ENCODE measurements at regions not wholly inside any gene's neighbourhood (a gene's known extent, or its start where the extent isn't known, plus 50 kb on each side); places are given as distances from the start of the nearest gene placed in this dataset.
A peak's percentile ranks its signal among the peaks of the same experiment; 100 is the strongest.

GRCh38 chr16:85428168-85428898 is 184.8 kb upstream of the GSE1 start:
- no peak overlapping the region for H3K4me3 ChIP-seq
- ATAC-seq (peak in 3 of 4 donors; percentile 38 to 59 (median 49)), DNase-seq (peak; percentile 17 to 75 (median 49)), FAIRE-seq (no peak)
- H3K4me1 ChIP-seq, result peaks cover under 1 to 14% (median 11%) of the 10 kb centered on the region in 3 donors
- WGBS, 2 donors, result 53 to 54% methylated on average over 17 of the region's 17 CpGs
- H3K27ac ChIP-seq, result no peak overlapping the region
- H3K9me3 ChIP-seq, result no peaks in the 10 kb centered on the region
- no peaks in the 10 kb centered on the region for H3K27me3 ChIP-seq
- no peaks in the 10 kb centered on the region for H3K36me3 ChIP-seq
- intact Hi-C loops (cut with DNase I), result no loop called here
- TF ChIP-seq CTCF (IDR thresholded peaks at IDR 0.05), result peak in 3 of 4 donors; percentile 16 to 38 (median 37)

DNA sequence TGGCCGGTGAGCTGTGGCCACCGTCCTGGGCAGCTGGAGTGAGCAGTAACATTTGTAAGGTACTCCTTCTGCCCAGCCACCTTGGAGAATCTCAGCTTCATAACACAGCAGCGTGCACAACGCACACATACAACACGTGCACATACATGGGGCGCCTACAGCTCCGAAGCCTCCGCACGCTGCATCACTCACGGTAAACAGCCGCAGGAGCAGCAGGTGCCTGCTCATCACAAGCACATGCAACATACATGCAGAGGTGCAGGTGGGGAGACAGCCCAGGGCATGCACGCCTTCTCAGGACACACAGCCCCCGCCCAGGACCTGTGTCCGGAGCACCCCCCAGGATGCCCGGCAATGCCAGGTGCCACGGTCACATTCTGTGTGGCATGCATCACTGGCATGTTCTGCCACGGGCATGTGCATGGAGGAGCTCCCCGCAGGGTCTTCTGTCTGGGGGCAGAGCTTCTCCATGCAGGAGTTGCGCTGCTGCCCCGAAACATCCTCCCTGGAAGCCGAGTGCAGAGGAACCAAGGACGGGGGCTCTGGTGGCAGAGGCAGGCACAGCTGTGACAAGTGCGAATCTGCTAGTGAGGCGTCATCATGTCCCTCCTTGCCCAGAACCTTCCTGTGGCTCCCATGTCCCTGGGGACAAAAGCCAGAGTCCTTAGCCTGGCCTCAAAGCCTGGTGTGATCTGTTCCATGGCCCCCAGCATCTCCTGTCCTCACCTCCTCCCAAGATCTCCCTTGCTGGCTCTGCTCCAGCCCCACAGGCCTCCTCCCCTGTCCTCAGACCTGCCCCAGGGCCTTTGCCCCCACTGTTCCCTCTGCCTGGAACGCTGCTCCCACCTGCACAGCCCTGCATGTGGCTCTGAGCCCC is 184.0 kb upstream of the GSE1 start:
- Histone ChIP-seq H3K9me3 (no peaks in the 10 kb centered on the region), H3K4me3 (no peak overlapping the region), H3K27ac (no peak overlapping the region), H3K27me3 (no peaks in the 10 kb centered on the region), H3K36me3 (no peaks in the 10 kb centered on the region), H3K4me1 (peaks cover 0 to 9% (median 6%) of the 10 kb centered on the region in 3 donors)
- intact Hi-C loops (cut with DNase I), result no loop called here
- no peak for TF ChIP-seq CTCF (IDR thresholded peaks at IDR 0.05)
- FAIRE-seq (no peak), ATAC-seq (no peak), DNase-seq (peak; percentile 2 to 70 (median 26))
- 94% methylated on average over 25 of the region's 25 CpGs for WGBS, 2 donors

DNA sequence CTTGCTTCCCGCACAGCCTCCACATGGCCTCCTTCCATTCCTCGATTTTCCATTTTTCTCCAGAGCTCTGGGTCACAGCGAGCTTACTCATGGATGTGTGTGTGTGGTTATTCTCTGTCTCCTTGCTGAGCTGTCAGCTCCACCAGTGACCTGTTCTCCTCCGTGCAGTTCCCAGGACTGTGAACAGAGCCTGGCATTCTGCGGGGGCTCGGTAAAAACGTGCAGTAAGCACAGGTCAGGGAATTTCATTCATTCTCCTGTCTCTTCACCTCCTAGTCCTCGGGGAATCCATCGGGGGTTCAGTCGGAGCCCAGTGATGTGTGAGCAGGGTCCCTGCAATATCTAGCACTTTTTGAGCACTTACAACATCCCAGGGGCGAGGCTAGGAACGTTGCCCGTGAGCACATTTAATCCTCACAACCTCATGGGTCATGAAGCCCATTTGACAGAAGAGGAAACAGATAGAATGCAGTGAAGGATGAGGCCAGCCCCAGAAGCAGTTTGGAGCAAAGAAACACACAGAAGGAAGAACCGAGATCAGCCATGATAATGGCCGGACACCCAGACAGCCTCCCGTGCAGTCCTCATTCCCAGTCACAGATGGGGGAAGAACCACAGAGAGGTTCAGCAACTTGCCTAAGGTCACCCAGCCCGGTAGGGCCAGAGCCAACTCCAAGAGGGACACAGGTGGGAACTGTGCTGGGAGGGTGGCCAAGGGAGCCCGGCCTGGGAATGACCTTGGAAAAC is 183.2 kb upstream of the GSE1 start:
- WGBS, 2 donors, result 67 to 72% methylated on average over 18 of the region's 18 CpGs
- no peak for TF ChIP-seq CTCF (IDR thresholded peaks at IDR 0.05)
- ATAC-seq (peak in 2 of 4 donors; percentile 74 to 83), FAIRE-seq (no peak), DNase-seq (peak in 4 of 6 donors; percentile 10 to 56 (median 24))
- Histone ChIP-seq H3K27ac (no peak overlapping the region), H3K4me1 (peaks cover 0 to 1% (median under 1%) of the 10 kb centered on the region in 3 donors), H3K9me3 (no peaks in the 10 kb centered on the region), H3K27me3 (no peaks in the 10 kb centered on the region), H3K4me3 (no peak overlapping the region), H3K36me3 (no peaks in the 10 kb centered on the region)
- intact Hi-C loops (cut with DNase I), result loop anchor here in 1 of 3 donors (10.0 kb wide), 1 partner anchor 175 kb away; no protein-coding TSS in a partner anchor

DNA sequence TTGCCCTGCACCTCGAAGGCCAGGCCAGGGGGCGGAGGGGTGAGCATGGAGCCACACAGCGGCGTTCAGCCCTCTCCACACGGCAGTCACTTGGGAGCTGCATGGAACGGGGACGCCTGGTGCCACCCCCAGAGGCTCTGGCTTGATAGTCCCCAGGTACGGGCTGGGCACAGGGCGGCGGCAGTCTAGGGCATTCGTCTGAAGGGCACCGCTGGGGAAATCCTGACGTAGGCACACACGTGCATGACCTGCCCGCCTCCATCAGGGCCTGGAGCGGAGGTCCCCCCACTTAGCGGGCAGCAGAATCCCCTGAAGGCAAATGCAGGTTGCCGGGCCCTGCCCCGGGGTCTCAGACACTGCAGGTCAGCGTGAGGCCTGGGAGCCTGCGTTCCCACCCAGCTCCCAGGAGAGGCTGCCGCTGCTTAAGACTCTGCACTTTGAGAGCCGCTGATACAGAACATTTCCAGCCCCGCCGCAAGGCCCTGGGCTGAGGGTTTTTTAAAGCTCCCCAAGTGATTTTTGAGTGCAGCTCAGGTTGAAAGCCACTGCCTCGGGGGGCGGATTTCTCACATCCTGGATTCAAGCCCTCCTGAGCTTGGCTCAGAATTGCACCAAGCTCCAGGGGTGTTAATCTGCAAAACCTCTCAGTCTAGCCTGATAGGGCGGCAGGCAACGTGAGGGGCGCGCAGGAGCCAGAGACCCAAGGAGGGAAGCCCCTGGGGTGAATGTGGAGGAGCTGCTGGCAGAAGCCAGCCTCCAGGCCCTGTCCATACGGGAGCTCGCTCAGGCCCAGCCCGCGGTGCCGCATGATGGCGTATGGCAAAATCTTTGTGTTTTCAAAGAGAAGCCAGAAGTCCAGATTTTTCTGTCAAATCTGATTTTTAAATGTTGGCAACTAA is 182.3 kb upstream of the GSE1 start:
- WGBS, 2 donors, result 72 to 75% methylated on average over 36 to 37 of the region's 37 CpGs
- H3K9me3 ChIP-seq, result no peaks in the 10 kb centered on the region
- DNase-seq (peak; percentile 6 to 83 (median 36)), FAIRE-seq (no peak), ATAC-seq (peak in 1 of 4 donors; percentile 28)
- H3K36me3 ChIP-seq, result no peaks in the 10 kb centered on the region
- H3K4me3 ChIP-seq, result no peak overlapping the region
- H3K4me1 ChIP-seq, result no peaks in the 10 kb centered on the region
- H3K27ac ChIP-seq, result no peak overlapping the region
- no peaks in the 10 kb centered on the region for H3K27me3 ChIP-seq
- intact Hi-C loops (cut with DNase I), result loop anchor here in 1 of 3 donors (10.0 kb wide), 1 partner anchor 174 kb away; no protein-coding TSS in a partner anchor
- no peak for TF ChIP-seq CTCF (IDR thresholded peaks at IDR 0.05)

Measured in pancreas (tissue), 10 donors.